Stimulated activated memory B cell treated with anti-CD40 and anti-IgM and Interleukin-4, amounts not matched to agents 10 μg/mL and 1 μg/mL and 100 μg/mL, for 72 hours (primary cell): ENCODE measurements at regions not wholly inside any gene's neighbourhood (a gene's known extent, or its start where the extent isn't known, plus 50 kb on each side); places are given as distances from the start of the nearest gene placed in this dataset.
"Not testable (repeated sequence)": the region's sequence is repeated elsewhere in the genome, so short reads cannot be mapped to it uniquely, and the experiment has no call there.

ENCODE experiments used
- ATAC-seq: fragments of 150-1000 bp; cut with Tn5 transposase; 2 replicates; pipeline ENCODE4 v1.10.0; 2021
- H3K27ac Mint-ChIP-seq: one replicate; pipeline ENCODE4 v1.8.0; 2022; ENCODE audit warnings: mild to moderate bottlenecking, mixed read lengths
- H3K27me3 Mint-ChIP-seq: one replicate; pipeline ENCODE4 v1.8.0; 2022; ENCODE audit warnings: mixed read lengths
- H3K36me3 Mint-ChIP-seq: one replicate; pipeline ENCODE4 v1.8.0; 2022; ENCODE audit warnings: mixed read lengths
- H3K4me1 Mint-ChIP-seq: one replicate; pipeline ENCODE4 v1.8.0; 2022; ENCODE audit warnings: mixed read lengths
- H3K4me3 Mint-ChIP-seq: one replicate; pipeline ENCODE4 v1.8.0; 2022; ENCODE audit warnings: mild to moderate bottlenecking, moderate library complexity, mixed read lengths
- H3K9me3 Mint-ChIP-seq: one replicate; pipeline ENCODE4 v1.8.0; 2022; ENCODE audit warnings: mixed read lengths

DNA sequence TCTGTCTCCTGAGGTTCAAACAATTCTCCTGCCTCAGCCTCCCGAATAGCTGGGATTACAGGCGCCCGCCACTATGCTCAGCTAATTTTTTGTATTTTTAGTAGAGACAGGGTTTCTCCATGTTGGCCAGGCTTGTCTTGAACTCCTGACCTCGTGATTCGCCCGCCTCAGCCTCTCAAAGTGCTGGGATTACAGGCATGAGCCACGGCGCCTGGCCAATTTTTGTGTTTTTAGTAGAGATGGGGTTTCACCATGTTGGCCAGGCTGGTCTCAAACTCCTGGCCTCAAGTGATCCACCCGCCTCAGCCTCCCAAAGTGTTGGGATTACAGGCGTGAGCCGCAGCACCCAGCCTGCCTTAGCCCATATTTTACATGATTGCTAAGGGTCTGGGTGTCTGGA lies 130.3 kb upstream of the NCOR2 start:
- H3K4me3 Mint-ChIP-seq, H3K27ac Mint-ChIP-seq, H3K9me3 Mint-ChIP-seq, ATAC-seq, H3K36me3 Mint-ChIP-seq: not testable (repeated sequence)
- peaks cover 14% of the 10 kb centered on the region for H3K4me1 Mint-ChIP-seq
- peaks cover 57% of the 10 kb centered on the region for H3K27me3 Mint-ChIP-seq

DNA sequence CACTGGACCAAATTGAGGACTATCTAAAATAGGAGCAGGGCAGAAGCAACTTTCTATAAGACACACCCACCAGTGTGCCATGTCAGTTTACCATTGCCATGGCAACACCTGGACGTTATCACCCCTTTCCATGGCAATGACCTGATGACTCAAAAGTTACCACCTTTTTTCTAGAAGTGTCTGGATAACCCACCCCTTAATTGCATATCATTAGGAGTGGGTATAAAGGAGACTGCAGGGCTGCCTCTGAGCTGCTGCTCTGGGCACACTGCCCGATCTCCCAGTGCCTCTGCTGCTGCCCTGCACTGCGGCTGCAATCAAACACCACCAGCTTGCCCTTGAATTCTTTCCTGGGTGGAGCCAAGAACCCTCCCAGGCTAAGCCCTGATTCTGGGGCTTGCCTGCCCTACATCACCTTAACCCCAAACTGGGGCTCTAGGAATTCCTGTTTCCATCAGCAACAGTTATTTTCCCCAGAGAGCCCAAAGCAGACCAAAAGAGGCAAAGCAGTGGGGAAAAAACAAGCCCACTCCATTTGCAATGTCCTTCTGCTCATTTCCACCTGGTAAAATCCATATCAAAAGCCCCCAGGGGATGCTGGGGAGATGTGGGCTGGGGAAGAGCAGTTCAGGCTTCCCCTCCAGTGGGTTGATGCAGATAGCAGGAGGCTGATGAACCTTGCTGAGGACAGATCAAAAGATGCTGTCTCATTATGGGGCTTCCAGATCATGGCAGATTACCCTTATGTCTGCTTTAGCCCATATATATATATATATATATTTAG lies 129.5 kb upstream of the NCOR2 start:
- Mint-ChIP-seq H3K4me3 (no peak overlapping the region), H3K9me3 (peaks cover 2% of the 10 kb centered on the region), H3K27ac (no peak overlapping the region), H3K27me3 (peaks cover 58% of the 10 kb centered on the region), H3K4me1 (peaks cover 14% of the 10 kb centered on the region), H3K36me3 (no peaks in the 10 kb centered on the region)
- ATAC-seq = no peak

DNA sequence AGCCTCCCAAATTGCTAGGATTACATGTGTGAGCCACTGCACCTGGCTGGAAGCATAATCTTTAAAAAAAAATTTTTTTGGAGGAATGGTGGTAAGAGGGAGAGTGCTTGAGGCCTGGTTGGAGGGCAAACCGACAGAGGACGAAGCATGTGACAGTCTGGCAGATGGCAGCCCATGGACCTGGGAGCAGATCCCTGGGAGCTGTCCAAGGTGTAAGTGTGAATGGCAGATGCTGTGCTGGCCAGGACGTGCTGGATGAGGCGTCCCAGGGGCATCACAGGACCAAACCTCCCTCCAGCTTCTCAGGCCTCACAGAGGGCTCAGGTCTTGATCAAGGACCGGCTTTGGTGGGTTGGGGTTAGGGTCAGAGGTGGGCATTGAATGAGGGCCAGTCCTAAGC lies 128.4 kb upstream of the NCOR2 start:
- ATAC-seq = peak; percentile 16
- peaks cover 14% of the 10 kb centered on the region for H3K4me1 Mint-ChIP-seq
- no peaks in the 10 kb centered on the region for H3K36me3 Mint-ChIP-seq
- peaks cover 2% of the 10 kb centered on the region for H3K9me3 Mint-ChIP-seq
- no peak overlapping the region for H3K27ac Mint-ChIP-seq
- H3K4me3 Mint-ChIP-seq = no peak overlapping the region
- H3K27me3 Mint-ChIP-seq = peaks cover 61% of the 10 kb centered on the region

DNA sequence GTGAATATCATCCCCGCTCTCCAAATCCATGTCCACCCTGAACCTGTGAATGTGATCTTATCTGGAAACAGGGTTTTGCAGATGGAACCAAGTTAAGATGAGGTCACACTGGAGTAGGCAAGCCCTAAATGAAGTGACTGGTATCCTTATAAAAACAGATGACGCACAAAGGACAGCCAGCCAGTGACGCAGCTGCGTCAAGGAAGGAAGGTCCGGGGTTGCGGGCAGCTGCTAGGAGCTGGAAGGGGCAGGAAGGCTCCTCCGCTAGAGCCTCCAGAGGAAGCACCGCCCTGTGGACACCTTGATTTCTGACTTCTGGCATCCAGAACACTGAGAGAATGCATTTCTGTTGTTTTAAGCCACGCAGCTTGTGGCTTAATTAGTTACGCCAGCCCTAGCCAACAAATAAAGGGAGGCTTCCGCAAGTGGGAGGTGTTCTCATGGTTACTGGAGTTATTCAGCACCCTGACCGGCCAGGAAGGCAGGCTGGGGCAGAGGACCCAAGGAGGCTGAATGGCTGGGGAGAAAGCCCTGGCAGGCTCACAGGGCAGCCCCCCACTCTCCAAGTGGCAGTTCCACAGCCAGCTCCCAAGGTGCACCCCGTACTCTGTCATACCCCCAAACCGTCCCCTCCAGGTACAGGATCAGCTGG lies 127.6 kb upstream of the NCOR2 start:
- ATAC-seq = no peak
- no peaks in the 10 kb centered on the region for H3K36me3 Mint-ChIP-seq
- H3K27ac Mint-ChIP-seq = no peak overlapping the region

DNA sequence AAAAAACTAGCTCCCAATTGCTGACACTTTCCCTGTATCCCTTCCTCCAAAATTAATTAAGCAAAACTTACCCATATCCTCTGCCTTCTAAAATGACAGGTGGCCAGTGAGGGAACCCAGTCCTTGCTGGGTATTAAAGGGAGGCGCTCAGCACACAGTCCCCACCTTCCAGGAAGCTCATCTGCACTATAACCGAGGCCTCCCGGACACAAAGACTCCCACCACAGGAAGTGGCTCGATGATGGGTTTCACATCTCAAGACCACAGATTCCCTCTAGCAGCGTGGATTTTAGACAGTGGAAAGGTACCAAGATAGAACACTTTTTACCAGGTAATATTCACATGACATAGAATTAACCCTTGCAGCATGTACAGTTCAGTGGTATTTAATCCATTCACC lies 126.8 kb upstream of the NCOR2 start:
- no peaks in the 10 kb centered on the region for H3K36me3 Mint-ChIP-seq
- H3K27me3 Mint-ChIP-seq = peaks cover 61% of the 10 kb centered on the region
- peak; percentile 64 for ATAC-seq
- no peak overlapping the region for H3K27ac Mint-ChIP-seq
- H3K9me3 Mint-ChIP-seq = peaks cover 2% of the 10 kb centered on the region
- peaks cover 14% of the 10 kb centered on the region for H3K4me1 Mint-ChIP-seq
- no peak overlapping the region for H3K4me3 Mint-ChIP-seq

More for the DNA sequence above, 127.6 kb upstream of the NCOR2 start:
- Mint-ChIP-seq H3K4me3 (no peak overlapping the region), H3K27me3 (peaks cover 61% of the 10 kb centered on the region), H3K9me3 (peaks cover 2% of the 10 kb centered on the region), H3K4me1 (peaks cover 14% of the 10 kb centered on the region)

DNA sequence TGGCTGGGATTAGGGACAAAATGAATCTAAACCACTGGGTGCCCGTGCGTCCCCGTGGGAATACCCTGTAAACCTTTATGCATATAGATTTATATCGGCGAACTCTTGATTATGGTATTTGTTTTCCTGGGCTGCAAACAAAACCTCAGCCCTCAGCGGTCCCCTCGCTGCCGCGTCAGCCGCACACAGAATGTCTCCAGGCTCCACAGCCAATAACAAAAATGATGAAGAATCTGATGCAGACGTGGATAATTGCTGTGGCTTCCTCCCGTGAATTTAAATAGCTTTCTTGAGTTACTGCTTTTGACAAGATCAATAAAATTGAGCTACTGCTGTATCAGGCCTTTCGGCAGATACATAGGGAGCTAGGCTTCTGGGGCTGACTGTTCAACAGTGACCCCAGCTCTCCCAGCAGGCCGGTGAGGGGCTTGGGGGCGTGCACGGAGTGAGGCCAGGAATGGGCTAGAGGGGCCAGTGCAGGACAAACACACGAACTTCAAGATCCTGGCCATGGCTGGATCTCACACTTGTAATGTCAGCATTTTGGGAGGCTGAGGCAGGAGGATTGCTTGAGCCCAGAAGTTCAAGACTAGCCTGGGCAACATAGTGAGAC lies 125.8 kb upstream of the NCOR2 start:
- Mint-ChIP-seq H3K4me3 (no peak overlapping the region), H3K4me1 (peaks cover 21% of the 10 kb centered on the region), H3K9me3 (peaks cover 2% of the 10 kb centered on the region), H3K36me3 (peaks cover 7% of the 10 kb centered on the region), H3K27me3 (peaks cover 60% of the 10 kb centered on the region), H3K27ac (no peak overlapping the region)
- ATAC-seq = no peak

DNA sequence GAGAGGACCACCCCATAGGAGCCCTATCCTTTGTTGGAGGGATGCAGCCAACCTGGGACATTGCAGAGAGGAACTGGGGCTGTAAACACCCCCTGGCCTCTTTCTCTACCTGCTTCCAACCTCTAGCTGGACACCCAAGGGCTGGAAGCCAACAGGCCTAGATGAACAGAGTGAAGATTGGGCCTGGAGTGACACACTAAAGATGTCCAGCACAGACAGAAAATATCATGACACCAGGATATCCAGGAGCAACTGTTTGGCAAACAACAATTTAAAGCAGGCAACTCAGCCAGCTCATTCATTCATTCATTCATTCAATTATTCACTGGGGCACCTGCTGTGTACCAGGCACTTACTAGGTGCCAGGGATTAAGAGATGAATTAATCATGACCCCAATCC lies 125.0 kb upstream of the NCOR2 start:
- ATAC-seq = no peak
- H3K4me1 Mint-ChIP-seq = peaks cover 28% of the 10 kb centered on the region
- H3K36me3 Mint-ChIP-seq = peaks cover 7% of the 10 kb centered on the region
- no peak overlapping the region for H3K27ac Mint-ChIP-seq
- no peak overlapping the region for H3K4me3 Mint-ChIP-seq
- H3K9me3 Mint-ChIP-seq = peaks cover 2% of the 10 kb centered on the region
- peaks cover 64% of the 10 kb centered on the region for H3K27me3 Mint-ChIP-seq

DNA sequence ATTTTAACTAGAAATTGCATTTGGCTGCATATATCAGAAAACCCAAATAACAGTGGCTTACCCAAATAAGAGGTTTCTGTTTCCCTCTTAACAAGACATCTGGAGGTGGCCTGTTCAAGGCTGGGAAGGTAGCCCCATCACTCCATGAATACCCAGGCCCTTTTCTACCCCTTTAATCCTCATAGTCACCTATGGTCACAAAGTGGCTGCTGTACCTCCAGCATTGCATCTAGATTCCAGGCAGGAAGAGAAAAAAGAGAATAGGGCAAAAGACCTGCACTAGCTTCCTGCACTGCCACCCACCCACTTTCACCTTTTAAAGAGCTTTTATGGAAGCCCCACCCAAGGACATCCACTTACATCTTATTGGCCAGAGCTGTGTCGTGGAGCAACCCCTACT lies 124.0 kb upstream of the NCOR2 start:
- H3K4me1 Mint-ChIP-seq = peaks cover 27% of the 10 kb centered on the region

DNA sequence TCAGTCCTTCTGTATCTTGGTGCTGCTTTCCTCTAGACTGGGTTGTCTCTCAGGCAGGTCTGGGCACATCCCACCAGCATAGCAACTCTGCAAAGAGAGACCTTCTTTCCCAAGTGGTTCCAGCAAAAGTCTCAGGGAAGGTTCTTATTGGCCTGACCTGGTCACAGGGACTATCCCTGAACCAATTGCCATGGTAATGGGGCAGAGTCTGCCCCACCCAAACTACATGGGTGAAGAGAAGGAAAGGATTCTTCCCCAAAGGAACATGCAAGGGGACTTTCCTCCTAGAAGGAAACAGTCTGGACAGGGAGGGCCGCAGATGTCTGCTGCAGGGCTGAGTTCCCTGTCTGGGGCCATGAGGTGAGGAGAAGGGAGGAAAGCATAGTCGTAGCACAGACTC lies 122.2 kb upstream of the NCOR2 start:
- peaks cover 12% of the 10 kb centered on the region for H3K36me3 Mint-ChIP-seq

More for the DNA sequence above, 124.0 kb upstream of the NCOR2 start:
- peaks cover 12% of the 10 kb centered on the region for H3K36me3 Mint-ChIP-seq
- no peak overlapping the region for H3K4me3 Mint-ChIP-seq
- ATAC-seq = no peak
- no peak overlapping the region for H3K27ac Mint-ChIP-seq
- peaks cover 5% of the 10 kb centered on the region for H3K9me3 Mint-ChIP-seq
- H3K27me3 Mint-ChIP-seq = peaks cover 73% of the 10 kb centered on the region

DNA sequence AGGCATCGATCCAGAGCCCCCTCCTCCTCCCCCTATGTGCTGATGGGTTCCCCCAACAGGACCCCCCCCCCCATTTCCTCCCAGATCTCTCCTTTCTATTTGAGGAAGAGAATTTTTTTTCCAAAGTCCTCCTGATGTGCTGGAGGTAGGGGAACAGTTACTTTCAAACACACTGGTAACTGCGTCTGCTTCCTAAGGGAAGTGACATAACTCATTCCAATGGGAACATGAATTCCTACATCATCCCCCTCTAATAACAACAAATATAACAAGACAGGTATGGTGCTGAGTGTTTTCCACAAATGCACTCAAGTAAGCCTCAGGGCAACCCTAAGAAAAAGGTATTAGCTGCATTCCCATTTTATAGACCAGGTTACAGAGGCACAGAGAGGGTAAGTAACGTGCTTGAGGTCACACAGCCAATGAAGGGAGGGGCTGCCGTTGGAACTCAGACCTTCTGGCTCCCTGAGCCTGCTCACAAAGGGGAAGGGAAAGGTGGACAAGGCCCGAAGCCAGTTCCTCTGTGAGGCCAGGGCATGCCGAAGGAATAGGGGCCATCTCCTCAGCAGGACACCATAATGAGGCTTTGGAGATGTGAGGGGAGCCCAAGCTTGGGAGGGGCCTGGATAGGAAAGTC lies 121.1 kb upstream of the NCOR2 start:
- peaks cover 35% of the 10 kb centered on the region for H3K4me1 Mint-ChIP-seq

More for the DNA sequence above, 122.2 kb upstream of the NCOR2 start:
- no peak for ATAC-seq
- H3K9me3 Mint-ChIP-seq = peaks cover 5% of the 10 kb centered on the region
- no peak overlapping the region for H3K4me3 Mint-ChIP-seq
- H3K4me1 Mint-ChIP-seq = peaks cover 37% of the 10 kb centered on the region
- H3K27me3 Mint-ChIP-seq = peaks cover 78% of the 10 kb centered on the region
- no peak overlapping the region for H3K27ac Mint-ChIP-seq

DNA sequence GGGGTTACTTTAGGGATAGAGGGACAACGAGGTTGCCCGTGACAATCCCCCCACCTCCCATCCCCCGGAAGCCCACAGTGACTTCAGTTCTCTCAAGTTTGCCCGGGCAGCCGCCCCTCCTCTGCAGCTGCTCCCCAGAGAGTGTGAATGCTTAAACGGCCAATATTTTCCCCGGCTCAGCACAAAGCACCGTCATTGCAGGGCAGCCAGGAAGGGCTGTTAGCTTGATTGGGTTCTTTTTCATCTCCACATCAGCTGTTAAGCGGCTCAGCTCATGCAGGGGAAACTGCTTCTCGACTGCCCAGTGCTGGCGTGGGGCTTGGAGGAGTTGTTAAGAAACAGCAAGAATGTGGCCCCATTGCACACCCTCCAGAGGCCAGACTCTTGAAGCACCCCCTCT lies 120.5 kb upstream of the NCOR2 start:
- Mint-ChIP-seq H3K4me3 (no peak overlapping the region), H3K27ac (no peak overlapping the region), H3K27me3 (peaks cover 88% of the 10 kb centered on the region), H3K4me1 (peaks cover 35% of the 10 kb centered on the region), H3K36me3 (peaks cover 12% of the 10 kb centered on the region), H3K9me3 (peaks cover 5% of the 10 kb centered on the region)
- ATAC-seq = no peak

More for the DNA sequence above, 121.1 kb upstream of the NCOR2 start:
- peaks cover 12% of the 10 kb centered on the region for H3K36me3 Mint-ChIP-seq
- no peak for ATAC-seq
- H3K4me3 Mint-ChIP-seq = no peak overlapping the region
- H3K27me3 Mint-ChIP-seq = peaks cover 88% of the 10 kb centered on the region
- no peak overlapping the region for H3K27ac Mint-ChIP-seq
- H3K9me3 Mint-ChIP-seq = peaks cover 5% of the 10 kb centered on the region

DNA sequence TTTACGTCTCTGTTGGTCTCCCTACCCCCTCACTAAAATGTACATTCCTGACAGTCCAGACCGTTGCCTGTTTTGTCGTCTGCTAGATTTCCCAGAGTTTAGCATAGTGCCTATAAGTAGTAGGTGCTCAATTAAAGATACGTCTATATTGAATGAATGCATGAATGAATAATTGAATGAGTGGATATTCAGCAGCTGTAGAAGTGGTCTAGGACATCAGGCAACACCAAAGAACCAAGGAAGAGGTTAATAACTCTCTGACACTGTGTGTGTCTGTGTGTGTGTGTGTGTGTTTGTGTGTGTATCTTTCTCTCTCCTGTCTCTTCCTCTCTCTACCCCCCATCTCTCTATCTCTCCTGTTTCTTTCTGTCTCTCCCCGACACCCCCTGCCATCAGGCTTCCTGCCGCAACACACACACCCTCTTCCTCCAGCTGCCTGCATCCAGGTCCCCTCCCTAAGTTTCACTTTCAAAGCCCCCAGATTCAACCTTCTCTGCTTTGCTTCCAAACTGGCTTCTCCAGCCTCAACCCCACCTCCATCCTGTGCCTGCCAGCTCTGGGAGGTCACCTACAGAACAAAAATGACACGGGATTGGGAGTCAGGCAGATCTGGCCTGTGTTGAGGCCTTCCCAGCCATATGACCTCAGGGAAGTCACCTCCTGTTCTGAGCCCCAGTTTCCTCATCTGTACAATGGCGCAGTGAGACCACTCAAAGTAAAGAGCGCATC lies 119.9 kb upstream of the NCOR2 start:
- H3K4me3 Mint-ChIP-seq = no peak overlapping the region
- H3K27ac Mint-ChIP-seq = no peak overlapping the region
- peaks cover 12% of the 10 kb centered on the region for H3K36me3 Mint-ChIP-seq
- peaks cover 35% of the 10 kb centered on the region for H3K4me1 Mint-ChIP-seq
- H3K27me3 Mint-ChIP-seq = peaks cover 88% of the 10 kb centered on the region
- H3K9me3 Mint-ChIP-seq = peaks cover 4% of the 10 kb centered on the region
- ATAC-seq = no peak

DNA sequence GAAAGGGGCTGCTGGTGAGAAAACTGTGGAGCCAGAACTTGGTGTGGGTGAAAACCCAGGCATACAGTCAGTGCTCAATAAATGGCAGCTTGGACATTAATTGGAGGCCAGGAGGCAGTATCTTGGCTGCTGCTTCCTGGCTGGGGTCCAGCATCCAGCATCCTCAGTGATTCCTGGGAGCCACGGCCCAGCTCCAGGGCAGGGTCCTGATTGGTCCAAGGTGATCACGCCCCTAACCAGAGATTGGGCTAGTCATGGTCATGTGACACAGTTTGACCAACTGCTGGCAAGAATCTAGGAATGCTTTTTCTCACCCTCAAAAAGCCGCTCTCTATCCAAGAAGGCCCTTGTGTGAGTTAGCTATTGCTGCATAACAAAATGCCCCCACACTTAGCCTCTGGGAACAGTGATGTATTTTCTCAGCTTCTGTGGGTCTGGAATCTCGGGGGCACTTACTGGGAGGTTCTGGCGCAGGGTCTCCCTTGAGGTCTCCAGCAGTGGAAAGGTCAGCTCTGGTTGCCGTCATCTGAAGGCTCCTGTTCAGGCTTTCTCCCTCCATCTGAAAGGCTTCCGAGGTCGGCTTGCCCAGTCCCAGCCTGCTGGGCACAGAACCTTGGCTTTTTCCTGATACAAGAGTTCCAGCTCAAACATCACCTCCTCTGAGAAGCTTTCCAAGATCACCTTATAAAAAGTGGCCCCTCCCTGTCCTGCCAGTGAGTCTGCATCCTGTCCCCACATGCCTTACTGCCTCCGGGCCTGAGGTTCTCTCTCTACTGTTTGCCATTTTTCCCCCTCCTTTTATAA lies 119.2 kb upstream of the NCOR2 start:
- Mint-ChIP-seq H3K4me1 (peaks cover 41% of the 10 kb centered on the region), H3K4me3 (no peak overlapping the region), H3K9me3 (peaks cover 3% of the 10 kb centered on the region), H3K27ac (no peak overlapping the region), H3K27me3 (peaks cover 89% of the 10 kb centered on the region), H3K36me3 (peaks cover 12% of the 10 kb centered on the region)
- ATAC-seq = no peak

DNA sequence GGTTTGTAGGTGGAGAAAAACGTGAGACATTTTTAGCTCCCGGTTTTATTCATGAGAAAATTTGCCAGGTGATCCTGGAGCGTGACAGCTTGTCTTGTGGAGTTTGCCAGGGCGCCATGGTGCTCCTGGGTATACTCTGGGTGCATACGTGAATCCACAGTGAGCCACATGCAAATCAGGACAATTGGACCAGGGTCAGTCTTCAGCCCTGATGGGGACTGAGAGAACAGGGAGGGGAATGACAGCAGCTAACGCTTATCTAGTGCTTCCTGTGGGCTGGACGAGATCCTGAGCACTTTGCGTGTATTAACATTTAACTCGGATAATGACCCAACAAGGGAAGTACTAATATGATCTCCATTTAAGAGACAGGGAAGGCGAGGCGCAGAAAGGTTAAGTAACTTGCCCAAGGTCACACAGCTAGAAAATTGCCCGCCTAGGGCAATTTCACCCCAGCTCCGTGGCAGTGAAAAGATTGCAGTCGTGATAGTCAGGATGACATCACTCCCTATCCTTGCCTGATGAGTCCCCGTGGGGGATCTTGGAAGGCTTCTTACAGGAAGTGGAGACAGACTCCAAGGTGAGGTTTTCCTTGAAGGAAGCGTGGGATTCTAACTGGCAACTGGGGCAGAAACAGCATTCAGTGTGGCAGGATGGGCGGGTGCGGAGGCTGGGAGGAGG lies 118.4 kb upstream of the NCOR2 start:
- Mint-ChIP-seq H3K36me3 (peaks cover 12% of the 10 kb centered on the region), H3K4me1 (peaks cover 45% of the 10 kb centered on the region), H3K27ac (no peak overlapping the region), H3K4me3 (no peak overlapping the region), H3K27me3 (peaks cover 85% of the 10 kb centered on the region), H3K9me3 (peaks cover 3% of the 10 kb centered on the region)
- ATAC-seq = no peak
